RWPE2 (cell line): ENCODE measurements at regions not wholly inside any gene's neighbourhood (a gene's known extent, or its start where the extent isn't known, plus 50 kb on each side); places are given as distances from the start of the nearest gene placed in this dataset.

Experiments used
- ATAC-seq: fragments of 200-7000 bp; cut with Tn5 transposase; 3 replicates; pipeline ENCODE4 v1.9.1; 2021; ENCODE audit warnings: low read depth
- DNase-seq: peaks from one replicate; pipeline ENCODE4 v3.0.0-alpha.2; 2020; ENCODE audit warnings: low spot score
- H3K27ac ChIP-seq: fragments of 450-650 bp; 2 replicates; pipeline ENCODE4 v1.5.1; 2017; ENCODE audit warnings: mild to moderate bottlenecking; ENCODE audit not compliant: poor library complexity, severe bottlenecking
- H3K27me3 ChIP-seq: fragments of 250-450 bp; sonication (Bioruptor Pico); 2 replicates; pipeline ENCODE4 v1.5.1; 2021; ENCODE audit warnings: mild to moderate bottlenecking, moderate library complexity; ENCODE audit not compliant: insufficient read depth, poor library complexity, severe bottlenecking
- H3K36me3 ChIP-seq: fragments of 250-450 bp; sonication (Bioruptor Pico); 2 replicates; pipeline ENCODE4 v1.5.1; 2020; ENCODE audit warnings: low read depth, mild to moderate bottlenecking, moderate library complexity
- H3K4me1 ChIP-seq: fragments of 250-450 bp; sonication (Bioruptor Pico); 2 replicates; pipeline ENCODE4 v1.5.1; 2021; ENCODE audit warnings: mild to moderate bottlenecking, moderate library complexity; ENCODE audit not compliant: insufficient read depth, poor library complexity, severe bottlenecking
- H3K4me3 ChIP-seq: fragments of 250-450 bp; sonication (Bioruptor Pico); 2 replicates; pipeline ENCODE4 v1.5.1; 2021; ENCODE audit warnings: mild to moderate bottlenecking, moderate library complexity; ENCODE audit not compliant: severe bottlenecking
- H3K9me3 ChIP-seq: fragments of 250-450 bp; sonication (Bioruptor Pico); 2 replicates; pipeline ENCODE4 v1.5.1; 2021; ENCODE audit warnings: mild to moderate bottlenecking, moderate library complexity; ENCODE audit not compliant: severe bottlenecking
- TF ChIP-seq, protein P1 (sequence below): fragments of 450-650 bp; IDR thresholded peaks from one replicate; pipeline ENCODE4 v1.5.1; 2017; ENCODE audit warnings: mild to moderate bottlenecking, moderate library complexity; ENCODE audit not compliant: poor library complexity, severe bottlenecking

DNA sequence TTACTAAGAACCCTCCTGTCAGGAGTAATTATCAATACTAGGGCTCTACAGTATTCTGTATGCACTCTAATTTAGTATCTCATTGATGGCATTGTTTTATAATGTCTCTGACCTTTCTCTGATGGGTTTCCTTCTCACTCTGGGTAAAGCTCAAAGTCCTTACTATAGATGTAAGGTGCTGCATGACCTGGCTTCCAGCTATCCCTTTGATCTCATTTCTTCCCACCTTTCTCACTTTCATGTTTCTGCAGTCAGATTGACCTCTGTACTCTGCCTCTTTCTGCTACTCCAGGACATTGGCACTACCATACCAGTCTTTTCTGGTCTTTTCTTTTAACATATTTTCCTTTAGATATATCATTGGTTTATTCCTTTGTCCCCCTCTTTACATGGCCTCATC, 2332.8 kb upstream of the C9orf72 start:
- Histone ChIP-seq H3K27me3 (no peaks in the 10 kb centered on the region), H3K9me3 (no peaks in the 10 kb centered on the region), H3K4me1 (no peaks in the 10 kb centered on the region), H3K4me3 (no peak overlapping the region), H3K27ac (no peak overlapping the region), H3K36me3 (no peaks in the 10 kb centered on the region)
- TF ChIP-seq, protein P1, sequence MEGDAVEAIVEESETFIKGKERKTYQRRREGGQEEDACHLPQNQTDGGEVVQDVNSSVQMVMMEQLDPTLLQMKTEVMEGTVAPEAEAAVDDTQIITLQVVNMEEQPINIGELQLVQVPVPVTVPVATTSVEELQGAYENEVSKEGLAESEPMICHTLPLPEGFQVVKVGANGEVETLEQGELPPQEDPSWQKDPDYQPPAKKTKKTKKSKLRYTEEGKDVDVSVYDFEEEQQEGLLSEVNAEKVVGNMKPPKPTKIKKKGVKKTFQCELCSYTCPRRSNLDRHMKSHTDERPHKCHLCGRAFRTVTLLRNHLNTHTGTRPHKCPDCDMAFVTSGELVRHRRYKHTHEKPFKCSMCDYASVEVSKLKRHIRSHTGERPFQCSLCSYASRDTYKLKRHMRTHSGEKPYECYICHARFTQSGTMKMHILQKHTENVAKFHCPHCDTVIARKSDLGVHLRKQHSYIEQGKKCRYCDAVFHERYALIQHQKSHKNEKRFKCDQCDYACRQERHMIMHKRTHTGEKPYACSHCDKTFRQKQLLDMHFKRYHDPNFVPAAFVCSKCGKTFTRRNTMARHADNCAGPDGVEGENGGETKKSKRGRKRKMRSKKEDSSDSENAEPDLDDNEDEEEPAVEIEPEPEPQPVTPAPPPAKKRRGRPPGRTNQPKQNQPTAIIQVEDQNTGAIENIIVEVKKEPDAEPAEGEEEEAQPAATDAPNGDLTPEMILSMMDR, result no peak
- DNase-seq, result no peak
- no peak for ATAC-seq

DNA sequence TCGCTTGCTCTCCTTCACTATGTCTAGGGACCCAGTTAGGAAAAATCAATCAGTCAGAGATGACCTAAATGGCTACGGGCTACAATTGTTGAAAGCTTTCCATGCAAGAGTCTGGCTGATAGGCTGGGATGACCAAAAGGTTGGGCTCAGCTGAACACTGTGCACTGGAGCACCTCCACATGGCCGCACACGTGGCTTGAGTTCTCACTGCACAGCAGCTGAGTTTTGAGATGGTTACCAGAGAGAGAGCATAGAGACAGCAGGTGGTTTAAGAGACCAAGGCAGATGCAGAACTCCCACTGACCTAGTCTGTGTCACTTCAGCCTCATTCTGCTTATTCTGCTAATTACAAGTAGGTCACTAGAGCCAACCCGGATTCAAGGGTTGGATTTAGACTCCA, 2354.8 kb upstream of the C9orf72 start:
- H3K36me3 ChIP-seq, result no peaks in the 10 kb centered on the region
- no peaks in the 10 kb centered on the region for H3K27me3 ChIP-seq
- no peaks in the 10 kb centered on the region for H3K4me1 ChIP-seq
- no peaks in the 10 kb centered on the region for H3K9me3 ChIP-seq
- TF ChIP-seq, protein P1, result no peak
- ATAC-seq (no peak), DNase-seq (no peak)
- no peak overlapping the region for H3K4me3 ChIP-seq
- H3K27ac ChIP-seq, result no peak overlapping the region

GRCh38 chr9:29939559-29939958, 2366.3 kb upstream of the C9orf72 start:
- TF ChIP-seq, protein P1, result no peak
- ATAC-seq (no peak), DNase-seq (no peak)
- no peaks in the 10 kb centered on the region for H3K27me3 ChIP-seq
- H3K9me3 ChIP-seq, result no peaks in the 10 kb centered on the region
- no peak overlapping the region for H3K4me3 ChIP-seq
- no peak overlapping the region for H3K27ac ChIP-seq
- H3K4me1 ChIP-seq, result no peaks in the 10 kb centered on the region
- no peaks in the 10 kb centered on the region for H3K36me3 ChIP-seq

GRCh38 chr9:29945012-29945411, 2371.7 kb upstream of the C9orf72 start:
- H3K9me3 ChIP-seq, result no peaks in the 10 kb centered on the region
- no peak overlapping the region for H3K27ac ChIP-seq
- H3K36me3 ChIP-seq, result no peaks in the 10 kb centered on the region
- H3K4me3 ChIP-seq, result no peak overlapping the region
- TF ChIP-seq, protein P1, result no peak
- DNase-seq, result no peak
- no peak for ATAC-seq
- H3K4me1 ChIP-seq, result no peaks in the 10 kb centered on the region
- H3K27me3 ChIP-seq, result no peaks in the 10 kb centered on the region

DNA sequence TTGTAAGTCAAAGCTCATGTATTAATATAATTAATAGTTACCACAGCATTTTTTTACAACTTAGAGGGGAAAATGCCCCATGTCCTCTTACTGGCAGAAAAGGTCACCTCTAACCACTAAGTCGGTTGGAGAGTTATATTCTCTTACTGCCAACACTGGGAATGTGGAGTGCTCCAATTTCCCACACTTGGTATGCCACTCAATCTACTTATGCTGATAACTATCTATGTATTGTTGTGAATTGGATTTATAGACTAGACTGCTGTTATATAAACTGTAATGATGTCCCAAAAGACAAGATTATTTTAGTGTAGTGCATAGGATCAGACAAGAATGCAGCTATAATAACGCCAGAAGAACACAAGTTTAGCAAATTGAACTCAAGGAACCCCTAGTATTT, 2385.2 kb upstream of the C9orf72 start:
- no peaks in the 10 kb centered on the region for H3K9me3 ChIP-seq
- H3K27me3 ChIP-seq, result no peaks in the 10 kb centered on the region
- TF ChIP-seq, protein P1, result no peak

More for the DNA sequence above, 2385.2 kb upstream of the C9orf72 start:
- no peak overlapping the region for H3K4me3 ChIP-seq
- no peaks in the 10 kb centered on the region for H3K4me1 ChIP-seq
- ATAC-seq, result no peak
- no peak overlapping the region for H3K27ac ChIP-seq
- no peaks in the 10 kb centered on the region for H3K36me3 ChIP-seq
- DNase-seq, result no peak
